ENCODE measurements at regions not wholly inside any gene's neighbourhood (a gene's known extent, or its start where the extent isn't known, plus 50 kb on each side); places are given as distances from the start of the nearest gene placed in this dataset.

DNA sequence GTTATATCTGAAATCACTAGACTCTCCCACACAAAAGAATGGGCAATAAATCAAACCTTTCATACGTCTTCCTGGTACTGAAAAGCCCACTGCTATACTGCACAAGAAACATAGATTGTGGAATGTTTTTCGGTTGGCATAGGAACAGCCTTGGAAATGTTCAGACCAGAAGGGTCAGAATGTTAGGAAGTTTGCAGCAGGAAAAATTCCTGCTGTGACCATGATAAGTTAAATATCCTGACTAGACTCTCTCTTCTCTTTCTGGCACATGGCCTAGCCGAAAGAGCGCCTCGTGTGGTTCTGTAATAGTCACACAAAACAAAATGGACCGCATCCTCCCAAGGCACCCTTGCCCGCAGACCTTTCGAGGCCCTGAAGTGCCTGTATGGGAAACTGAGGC lies 427.2 kb downstream of the COG6 start:
- DNase-seq (ENCODE audit: low read depth) = no peak
- no peak overlapping the region for H3K4me3 ChIP-seq (ENCODE audit: low read depth, low read length)
- TF ChIP-seq, protein P1, sequence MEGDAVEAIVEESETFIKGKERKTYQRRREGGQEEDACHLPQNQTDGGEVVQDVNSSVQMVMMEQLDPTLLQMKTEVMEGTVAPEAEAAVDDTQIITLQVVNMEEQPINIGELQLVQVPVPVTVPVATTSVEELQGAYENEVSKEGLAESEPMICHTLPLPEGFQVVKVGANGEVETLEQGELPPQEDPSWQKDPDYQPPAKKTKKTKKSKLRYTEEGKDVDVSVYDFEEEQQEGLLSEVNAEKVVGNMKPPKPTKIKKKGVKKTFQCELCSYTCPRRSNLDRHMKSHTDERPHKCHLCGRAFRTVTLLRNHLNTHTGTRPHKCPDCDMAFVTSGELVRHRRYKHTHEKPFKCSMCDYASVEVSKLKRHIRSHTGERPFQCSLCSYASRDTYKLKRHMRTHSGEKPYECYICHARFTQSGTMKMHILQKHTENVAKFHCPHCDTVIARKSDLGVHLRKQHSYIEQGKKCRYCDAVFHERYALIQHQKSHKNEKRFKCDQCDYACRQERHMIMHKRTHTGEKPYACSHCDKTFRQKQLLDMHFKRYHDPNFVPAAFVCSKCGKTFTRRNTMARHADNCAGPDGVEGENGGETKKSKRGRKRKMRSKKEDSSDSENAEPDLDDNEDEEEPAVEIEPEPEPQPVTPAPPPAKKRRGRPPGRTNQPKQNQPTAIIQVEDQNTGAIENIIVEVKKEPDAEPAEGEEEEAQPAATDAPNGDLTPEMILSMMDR (IDR thresholded peaks at IDR 0.05; ENCODE audit: insufficient read depth, low read depth, low read length, missing control alignments) = no peak

DNA sequence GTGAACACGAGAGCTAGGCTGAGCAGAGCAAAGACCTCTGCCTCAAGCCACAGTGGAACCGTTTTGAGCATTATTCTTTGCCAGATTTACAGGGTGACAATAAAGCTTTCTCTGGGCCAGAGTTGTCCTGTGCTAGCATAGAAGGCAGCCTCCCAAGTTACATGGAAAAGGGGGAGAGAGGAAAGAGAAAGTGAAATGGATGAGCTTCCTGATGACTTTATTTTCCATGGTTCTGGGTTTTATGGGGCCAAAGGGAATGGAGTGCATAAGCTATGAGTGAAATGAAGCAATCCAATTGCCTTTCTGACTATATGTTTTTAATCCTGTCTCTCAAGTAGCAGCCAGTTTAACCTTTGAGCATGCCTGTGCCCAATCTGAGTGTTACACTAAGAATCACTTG lies 428.4 kb downstream of the COG6 start:
- no peak overlapping the region for H3K4me3 ChIP-seq (ENCODE audit: low read depth, low read length)
- no peak for DNase-seq (ENCODE audit: low read depth)
- TF ChIP-seq, protein P1 (IDR thresholded peaks at IDR 0.05; ENCODE audit: insufficient read depth, low read depth, low read length, missing control alignments) = no peak

DNA sequence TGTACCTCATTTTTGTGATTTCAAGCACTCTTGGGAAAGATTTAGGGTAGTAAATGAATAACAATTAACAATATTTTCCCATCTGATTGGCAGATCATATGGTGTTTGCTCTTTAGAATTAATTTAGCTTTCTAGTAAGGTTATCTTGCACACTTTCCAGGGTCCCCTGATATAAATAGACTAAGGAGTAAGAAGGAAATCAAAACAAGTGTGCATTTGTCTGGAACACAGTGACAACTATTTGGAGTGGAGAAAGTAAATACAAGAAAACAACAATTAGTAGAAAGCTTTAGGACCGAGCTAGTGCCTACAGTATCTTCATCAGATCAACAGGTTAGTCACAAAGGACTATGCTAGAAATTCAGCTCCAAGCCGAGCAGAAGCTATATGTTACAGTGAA lies 429.5 kb downstream of the COG6 start:
- no peak overlapping the region for H3K4me3 ChIP-seq (ENCODE audit: low read depth, low read length)
- no peak for DNase-seq (ENCODE audit: low read depth)
- TF ChIP-seq, protein P1 (IDR thresholded peaks at IDR 0.05; ENCODE audit: insufficient read depth, low read depth, low read length, missing control alignments) = no peak

DNA sequence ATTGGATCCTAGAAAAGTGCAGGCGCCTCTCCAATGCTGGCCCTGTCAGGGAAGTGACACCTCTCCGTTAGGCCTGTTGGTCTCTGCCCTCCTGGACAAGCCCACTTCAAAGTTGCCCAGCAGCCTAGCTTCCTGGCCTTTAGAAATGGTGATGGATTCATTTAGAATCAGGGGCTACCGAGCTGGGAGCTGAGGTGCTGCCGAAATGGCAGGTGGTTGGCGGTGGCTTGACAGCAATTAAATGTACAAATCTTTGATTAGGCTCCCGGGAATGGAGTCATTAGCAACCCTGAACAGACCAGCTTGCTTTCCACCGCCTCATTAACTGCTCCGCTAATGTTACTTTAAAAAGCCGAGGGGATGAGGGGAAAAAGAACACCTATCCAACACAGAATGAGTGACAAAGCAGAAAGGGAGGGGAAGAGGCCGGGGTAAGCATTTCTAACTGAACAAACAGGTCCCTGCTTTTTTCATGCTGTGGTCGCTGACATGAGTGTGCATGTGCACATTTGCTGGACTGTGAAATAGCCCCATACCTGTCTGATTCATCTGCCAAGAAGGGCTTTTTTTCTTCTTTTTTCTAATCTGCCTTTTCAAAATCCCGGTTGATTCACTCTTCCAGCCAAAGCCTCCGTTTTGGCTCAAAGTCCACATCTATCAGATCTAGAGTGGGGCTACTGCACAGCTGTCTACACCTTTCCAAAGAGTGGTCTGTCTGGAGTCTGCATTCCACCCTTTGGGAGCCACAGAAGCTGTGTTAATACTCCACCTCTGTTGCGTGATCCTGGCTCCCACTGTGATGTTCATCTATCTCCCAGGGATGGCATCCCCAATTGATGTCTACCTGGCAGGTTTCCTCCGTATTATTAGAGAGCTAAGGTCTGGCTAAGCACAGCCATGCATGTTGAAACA lies 431.9 kb downstream of the COG6 start:
- no peak for DNase-seq (ENCODE audit: low read depth)
- H3K4me3 ChIP-seq (ENCODE audit: low read depth, low read length) = no peak overlapping the region
- TF ChIP-seq, protein P1 (IDR thresholded peaks at IDR 0.05; ENCODE audit: insufficient read depth, low read depth, low read length, missing control alignments) = no peak

DNA sequence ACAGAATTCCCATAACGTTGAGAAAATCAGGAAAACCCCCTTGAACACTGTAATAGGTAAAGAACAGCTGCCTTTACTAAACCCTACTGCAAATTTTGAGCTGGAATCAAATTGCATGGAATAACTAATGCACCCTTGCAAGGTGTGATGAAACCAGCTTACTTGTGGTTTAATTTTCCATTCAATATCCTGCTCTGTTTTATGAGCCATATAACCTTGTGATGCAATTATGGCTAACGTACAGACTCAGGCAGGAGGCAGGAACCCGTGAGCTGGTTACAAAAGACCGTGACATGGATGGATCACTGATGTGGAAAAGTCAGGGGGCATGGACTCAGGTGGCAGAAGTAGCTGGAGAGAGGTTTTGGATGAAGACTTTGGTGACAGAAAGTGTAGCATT lies 438.6 kb downstream of the COG6 start:
- no peak overlapping the region for H3K4me3 ChIP-seq (ENCODE audit: low read depth, low read length)
- DNase-seq (ENCODE audit: low read depth) = no peak
- TF ChIP-seq, protein P1 (IDR thresholded peaks at IDR 0.05; ENCODE audit: insufficient read depth, low read depth, low read length, missing control alignments) = no peak

DNA sequence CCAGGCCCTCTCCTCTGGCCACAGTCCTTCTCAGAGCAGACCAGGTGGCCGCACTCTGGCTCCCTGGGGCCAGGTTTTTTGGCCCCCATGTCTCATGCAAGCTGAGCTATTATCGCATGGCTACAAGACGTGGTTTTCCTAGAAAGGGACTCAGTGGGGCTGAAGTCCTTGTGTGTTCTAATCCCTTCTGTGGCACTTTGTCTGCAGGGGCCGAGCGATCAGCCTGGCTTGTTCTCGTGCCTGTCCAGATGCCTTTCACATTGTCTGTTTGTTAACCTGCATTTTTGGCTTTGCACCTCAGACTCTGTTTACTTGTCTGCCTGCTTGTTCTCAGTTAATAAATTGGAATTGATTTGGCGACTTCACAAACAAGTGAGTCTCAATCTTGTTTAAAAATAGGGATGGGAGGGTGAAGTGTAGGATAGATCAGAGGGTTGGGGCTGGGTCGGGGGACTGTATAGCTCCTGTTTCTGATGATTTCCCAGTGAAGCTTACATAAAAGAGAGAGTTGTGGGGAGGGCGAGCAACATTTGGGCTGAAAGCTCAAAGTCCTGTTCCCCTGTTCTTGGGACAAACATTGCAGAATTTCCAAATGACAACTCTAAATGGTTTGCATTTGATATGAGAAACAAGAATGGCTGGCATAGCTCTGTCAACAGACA lies 440.4 kb downstream of the COG6 start:
- TF ChIP-seq, protein P1 (IDR thresholded peaks at IDR 0.05; ENCODE audit: insufficient read depth, low read depth, low read length, missing control alignments) = no peak
- H3K4me3 ChIP-seq (ENCODE audit: low read depth, low read length) = no peak overlapping the region
- DNase-seq (ENCODE audit: low read depth) = no peak
